ENCODE measurements at regions not wholly inside any gene's neighbourhood (a gene's known extent, or its start where the extent isn't known, plus 50 kb on each side); places are given as distances from the start of the nearest gene placed in this dataset.
"Not testable (repeated sequence)": the region's sequence is repeated elsewhere in the genome, so short reads cannot be mapped to it uniquely, and the experiment has no call there.

- no peaks in the 10 kb centered on the region for H3K27me3 ChIP-seq
- H3K4me3 ChIP-seq: no peak overlapping the region
- no peak for DNase-seq
- no peaks in the 10 kb centered on the region for H3K4me1 ChIP-seq
- intact Hi-C loops (cut with DNase I; ENCODE audit: low total_unique reads): no loop called here
- H3K36me3 ChIP-seq (ENCODE audit: low read depth, missing control alignments): no peaks in the 10 kb centered on the region
- no peaks in the 10 kb centered on the region for H3K9me3 ChIP-seq
- TF ChIP-seq POLR2A (IDR thresholded peaks at IDR 0.05) (no peak), CTCF (IDR thresholded peaks at IDR 0.05) (no peak)
- no peak overlapping the region for H3K27ac ChIP-seq
These were observed 195.2 kb downstream of the TMEM26 start for GRCh38 chr10:61257956-61258496.

DNA sequence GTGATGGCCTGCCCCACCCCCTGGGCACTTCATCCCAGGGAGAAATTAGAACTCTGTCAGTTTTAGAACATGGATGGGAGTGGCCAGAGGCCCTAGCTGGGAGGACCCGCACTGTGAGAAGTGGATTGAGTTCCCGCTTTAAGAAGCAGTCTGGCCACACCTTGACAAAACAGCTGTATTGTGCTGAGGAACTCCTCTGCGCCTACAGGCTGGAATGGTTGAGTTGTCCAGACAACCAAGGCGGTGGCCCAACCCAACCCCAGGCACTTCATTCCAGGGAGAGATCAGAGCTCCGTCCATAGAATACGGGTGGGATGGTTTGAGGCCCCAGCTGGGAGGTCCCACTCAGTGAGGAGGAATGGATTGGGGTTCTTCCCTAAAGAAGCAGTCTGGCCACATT lies 196.0 kb downstream of the TMEM26 start:
- Histone ChIP-seq H3K4me3 (no peak overlapping the region), H3K27ac (no peak overlapping the region), H3K36me3 (ENCODE audit: low read depth, missing control alignments) (no peaks in the 10 kb centered on the region), H3K4me1 (no peaks in the 10 kb centered on the region), H3K27me3 (no peaks in the 10 kb centered on the region), H3K9me3 (no peaks in the 10 kb centered on the region)
- intact Hi-C loops (cut with DNase I; ENCODE audit: low total_unique reads): no loop called here
- no peak for DNase-seq
- no peak for TF ChIP-seq CTCF (IDR thresholded peaks at IDR 0.05)
- TF ChIP-seq POLR2A (IDR thresholded peaks at IDR 0.05): no peak
- WGBS, 2 donors: 95 to 96% methylated on average over 6 of the region's 6 CpGs

GRCh38 chr10:61252326-61252725 lies 200.9 kb downstream of the TMEM26 start:
- DNase-seq; H3K27ac ChIP-seq; H3K4me1 ChIP-seq; H3K4me3 ChIP-seq; H3K36me3 ChIP-seq (ENCODE audit: low read depth, missing control alignments); H3K9me3 ChIP-seq; H3K27me3 ChIP-seq; intact Hi-C loops (cut with DNase I; ENCODE audit: low total_unique reads): not testable (repeated sequence)
- 84 to 97% methylated on average over 1 of the region's 1 CpG for WGBS, 2 donors

DNA sequence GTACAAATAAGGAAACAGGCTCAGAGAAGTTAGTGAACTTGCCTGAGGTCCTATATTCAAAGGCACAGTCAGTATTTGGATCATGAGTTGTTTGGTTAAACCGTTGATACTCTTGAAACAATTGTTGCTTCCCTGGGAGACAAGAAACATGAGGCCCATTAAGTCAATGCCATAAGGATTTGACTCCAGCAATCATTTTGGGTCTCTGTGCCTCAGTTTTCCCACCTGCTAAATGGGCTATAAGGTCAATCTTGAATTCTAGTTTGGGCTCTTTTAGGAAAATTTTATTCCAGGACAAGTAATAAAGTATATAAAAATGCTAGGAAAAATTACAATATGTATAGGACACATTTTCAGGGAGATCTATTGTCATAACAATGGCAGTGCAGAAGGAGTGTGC lies 202.1 kb downstream of the TMEM26 start:
- Histone ChIP-seq H3K4me3 (no peak overlapping the region), H3K27me3 (no peaks in the 10 kb centered on the region), H3K4me1 (no peaks in the 10 kb centered on the region), H3K36me3 (ENCODE audit: low read depth, missing control alignments) (no peaks in the 10 kb centered on the region), H3K9me3 (no peaks in the 10 kb centered on the region), H3K27ac (no peak overlapping the region)
- 73 to 76% methylated on average over 1 of the region's 1 CpG for WGBS, 2 donors
- DNase-seq: no peak
- no peak for TF ChIP-seq POLR2A (IDR thresholded peaks at IDR 0.05)
- no peak for TF ChIP-seq CTCF (IDR thresholded peaks at IDR 0.05)
- intact Hi-C loops (cut with DNase I; ENCODE audit: low total_unique reads): no loop called here

DNA sequence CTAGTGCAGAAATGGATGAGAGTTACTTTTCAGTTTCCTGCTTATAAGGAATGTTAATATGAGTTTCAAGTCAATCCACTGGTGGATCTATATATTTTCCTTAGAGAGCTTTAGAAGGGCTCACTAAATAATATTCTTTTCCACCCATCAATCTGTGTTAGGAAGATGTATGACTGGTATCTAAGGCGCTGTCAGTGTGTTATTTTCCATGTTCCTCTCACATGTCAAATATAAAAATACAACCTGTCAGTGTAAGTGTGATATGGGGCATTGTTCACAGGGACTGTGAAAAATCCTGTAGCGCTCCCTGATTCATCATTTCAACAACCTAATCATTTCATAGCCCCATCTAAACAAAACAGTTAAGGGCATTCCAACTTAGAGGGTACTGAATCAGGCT lies 203.1 kb downstream of the TMEM26 start:
- TF ChIP-seq POLR2A (IDR thresholded peaks at IDR 0.05) (no peak), CTCF (IDR thresholded peaks at IDR 0.05) (no peak)
- intact Hi-C loops (cut with DNase I; ENCODE audit: low total_unique reads): no loop called here
- H3K4me3 ChIP-seq: no peak overlapping the region
- no peak overlapping the region for H3K27ac ChIP-seq
- H3K27me3 ChIP-seq: no peaks in the 10 kb centered on the region
- no peaks in the 10 kb centered on the region for H3K9me3 ChIP-seq
- H3K36me3 ChIP-seq (ENCODE audit: low read depth, missing control alignments): no peaks in the 10 kb centered on the region
- no peak for DNase-seq
- 84 to 90% methylated on average over 2 of the region's 2 CpGs for WGBS, 2 donors
- no peaks in the 10 kb centered on the region for H3K4me1 ChIP-seq

Measured in testis (tissue), 2 donors.